GM21529 (cell line): ENCODE measurements at regions not wholly inside any gene's neighbourhood (a gene's known extent, or its start where the extent isn't known, plus 50 kb on each side); places are given as distances from the start of the nearest gene placed in this dataset.
A peak's percentile ranks its signal among the peaks of the same experiment; 100 is the strongest.

ENCODE experiments used
- ATAC-seq: cut with Tn5 transposase; IDR thresholded peaks from one replicate; pipeline ENCODE4 v1.9.1; 2021; ENCODE audit not compliant: unreplicated experiment

GRCh38 chr18:55064073-55064472, 104.8 kb upstream of the CCDC68 start:
- ATAC-seq: no peak

GRCh38 chr18:55054021-55054990, 95.0 kb upstream of the CCDC68 start:
- no peak for ATAC-seq

GRCh38 chr18:55048892-55049291, 89.6 kb upstream of the CCDC68 start:
- no peak for ATAC-seq

GRCh38 chr18:55047546-55047945, 88.3 kb upstream of the CCDC68 start:
- ATAC-seq: no peak

GRCh38 chr18:55041366-55041765, 82.1 kb upstream of the CCDC68 start:
- no peak for ATAC-seq

GRCh38 chr18:55038162-55038561, 78.9 kb upstream of the CCDC68 start:
- ATAC-seq: no peak

GRCh38 chr18:55034742-55035141, 75.5 kb upstream of the CCDC68 start:
- ATAC-seq: no peak

- peak; percentile 49 for ATAC-seq
Observed at GRCh38 chr18:55031979-55032378, 72.7 kb upstream of the CCDC68 start.

- peak; percentile 17 for ATAC-seq
Observed at GRCh38 chr18:55031576-55031975, 72.3 kb upstream of the CCDC68 start.

GRCh38 chr18:55031164-55031563, 71.9 kb upstream of the CCDC68 start:
- ATAC-seq: no peak

GRCh38 chr18:55024564-55024963, 65.3 kb upstream of the CCDC68 start:
- ATAC-seq: no peak

GRCh38 chr18:55018602-55019001, 59.3 kb upstream of the CCDC68 start:
- no peak for ATAC-seq

GRCh38 chr18:55014095-55014494, 54.8 kb upstream of the CCDC68 start:
- ATAC-seq: no peak

GRCh38 chr18:55013685-55014084, 54.4 kb upstream of the CCDC68 start:
- ATAC-seq: no peak

GRCh38 chr18:55013086-55013485, 53.8 kb upstream of the CCDC68 start:
- no peak for ATAC-seq

- ATAC-seq: no peak
Observed at GRCh38 chr18:55012008-55012407, 52.7 kb upstream of the CCDC68 start.
